Panc1 (cell line): ENCODE measurements at regions not wholly inside any gene's neighbourhood (a gene's known extent, or its start where the extent isn't known, plus 50 kb on each side); places are given as distances from the start of the nearest gene placed in this dataset.

Experiments used
- ATAC-seq: fragments of 200-7000 bp; cut with Tn5 transposase; 2 replicates; pipeline ENCODE4 v1.9.1; 2020; ENCODE audit warnings: mild to moderate bottlenecking, moderate library complexity
- BruUV-seq: library from RNA; stranded (reverse); fragments of 400-500 nt; replicated peaks from 2 replicates; lab custom pipeline; 2021; lab: Mats Ljungman, UMichigan
- CTCF ChIA-PET: fragments of 300-600 bp; sonication (Branson Sonifier 250); formaldehyde crosslinking; loops from one replicate; lab custom pipeline; 2022; ENCODE audit warnings: antibody characterized with exemption; lab: Charles Lee
- POLR2A ChIA-PET: fragments of 300-600 bp; sonication (Branson Sonifier 250); formaldehyde crosslinking; loops from one replicate; lab custom pipeline; 2022; ENCODE audit warnings: antibody characterized with exemption; lab: Charles Lee
- DNase-seq: peaks from one replicate; pipeline ENCODE4 v3.0.0-alpha.2; 2010; ENCODE audit warnings: low read depth, low spot score
- H3K27ac ChIP-seq: 2 replicates; pipeline ENCODE4 v1.5.1; 2011; ENCODE audit warnings: mild to moderate bottlenecking, low read length, inconsistent platforms
- H3K27me3 ChIP-seq: fragments of 200-500 bp; sonication (Bioruptor generic); 2 replicates; pipeline ENCODE4 v1.6.0; 2014; ENCODE audit warnings: low read length, inconsistent platforms; ENCODE audit not compliant: control insufficient read depth, insufficient read depth
- H3K36me3 ChIP-seq: fragments of 200-500 bp; sonication (Bioruptor generic); 2 replicates; pipeline ENCODE4 v1.5.1; 2014; ENCODE audit warnings: inconsistent platforms, mild to moderate bottlenecking, low read length, moderate library complexity; ENCODE audit not compliant: control insufficient read depth, insufficient read depth
- H3K4me1 ChIP-seq: 2 replicates; pipeline ENCODE4 v1.5.1; 2011; ENCODE audit warnings: inconsistent platforms, mild to moderate bottlenecking, low read length, moderate library complexity; ENCODE audit not compliant: control insufficient read depth, insufficient read depth
- H3K4me3 ChIP-seq, 2 experiments: 2 replicates each; pipeline ENCODE4 v1.5.1; 2011 to 2012; ENCODE audit warnings: low read depth in 2 of 2, low read length in 2 of 2, mild to moderate bottlenecking in 2 of 2, inconsistent platforms in 1 of 2, moderate library complexity in 1 of 2
- H3K9me3 ChIP-seq: fragments of 200-500 bp; sonication (Bioruptor generic); 2 replicates; pipeline ENCODE4 v1.5.1; 2014; ENCODE audit warnings: low read depth, mild to moderate bottlenecking, inconsistent platforms, low read length, moderate library complexity; ENCODE audit not compliant: control insufficient read depth, insufficient read depth
- CTCF ChIP-seq: fragments of 450-650 bp; IDR thresholded peaks from 2 replicates; pipeline ENCODE4 v1.5.1; 2017; ENCODE audit warnings: mild to moderate bottlenecking
- POLR2AphosphoS5 ChIP-seq: IDR thresholded peaks from 2 replicates; pipeline ENCODE4 v1.6.1; 2012; ENCODE audit warnings: mild to moderate bottlenecking, low read depth, low read length, moderate library complexity
- REST ChIP-seq, 2 experiments: IDR thresholded peaks; 2 replicates each; pipeline ENCODE4 v1.6.1; 2011 to 2012; ENCODE audit warnings: low read depth in 2 of 2, control low read depth in 1 of 2, low read length in 1 of 2, mild to moderate bottlenecking in 1 of 2, moderate library complexity in 1 of 2; ENCODE audit not compliant: insufficient read depth in 1 of 2
- SIN3A ChIP-seq: IDR thresholded peaks from 2 replicates; pipeline ENCODE4 v1.6.1; 2012; ENCODE audit warnings: low read depth, mild to moderate bottlenecking, low read length, moderate library complexity, borderline replicate concordance; ENCODE audit not compliant: insufficient read depth
- TCF7L2 ChIP-seq: IDR thresholded peaks from 2 replicates; pipeline ENCODE4 v1.6.1; 2011; ENCODE audit warnings: mild to moderate bottlenecking, low read depth, low read length, inconsistent platforms
- in situ Hi-C: cut with HindIII; loops from 2 replicates; pipeline ENCODE4 v1.10.0; 2016; ENCODE audit warnings: low sequenced_read_pairs, low pct_unique_long_range_greater_than_20kb
- intact Hi-C: fragments of 100-400 bp; cut with micrococcal nuclease; formaldehyde crosslinking; loops from one replicate; pipeline ENCODE4 v1.10.0; 2022; ENCODE audit not compliant: unreplicated experiment

- BruUV-seq, result no TSS peak
- CTCF ChIA-PET, result no interaction called here
- Histone ChIP-seq H3K4me3 (no peak overlapping the region), H3K36me3 (no peaks in the 10 kb centered on the region), H3K9me3 (no peaks in the 10 kb centered on the region), H3K27me3 (no peaks in the 10 kb centered on the region), H3K27ac (no peak overlapping the region), H3K4me1 (no peaks in the 10 kb centered on the region)
- DNase-seq, result no peak
- TF ChIP-seq CTCF (no peak), TCF7L2 (no peak), POLR2AphosphoS5 (no peak), REST (IDR thresholded peaks at IDR 0.05; ENCODE audit: insufficient read depth in 1 of 2, low read depth in 2 of 2, low read length in 1 of 2) (no peak), SIN3A (no peak)
- POLR2A ChIA-PET, result no interaction called here
- in situ Hi-C loops, result no loop called here
- intact Hi-C loops, result no loop called here
- ATAC-seq, result no peak
These were observed 113.4 kb upstream of the TAS2R1 start for GRCh38 chr5:9743507-9743906.

GRCh38 chr5:9742848-9743247, 112.7 kb upstream of the TAS2R1 start:
- H3K4me1 ChIP-seq, result no peaks in the 10 kb centered on the region
- TF ChIP-seq CTCF, result no peak
- H3K9me3 ChIP-seq, result no peaks in the 10 kb centered on the region
- no peak overlapping the region for H3K27ac ChIP-seq
- intact Hi-C loops, result no loop called here
- ChIA-PET CTCF (no interaction called here), POLR2A (no interaction called here)
- no peak overlapping the region for H3K4me3 ChIP-seq
- ATAC-seq (no peak), DNase-seq (no peak)
- H3K27me3 ChIP-seq, result no peaks in the 10 kb centered on the region
- BruUV-seq, result no TSS peak
- no peaks in the 10 kb centered on the region for H3K36me3 ChIP-seq
- in situ Hi-C loops, result no loop called here

GRCh38 chr5:9739135-9739534, 109.0 kb upstream of the TAS2R1 start:
- no peak overlapping the region for H3K27ac ChIP-seq
- in situ Hi-C loops (no loop called here), intact Hi-C loops (no loop called here)
- no peaks in the 10 kb centered on the region for H3K9me3 ChIP-seq
- BruUV-seq, result no TSS peak
- no peaks in the 10 kb centered on the region for H3K36me3 ChIP-seq
- DNase-seq (no peak), ATAC-seq (no peak)
- H3K4me3 ChIP-seq, result no peak overlapping the region
- ChIA-PET CTCF (no interaction called here), POLR2A (no interaction called here)
- no peaks in the 10 kb centered on the region for H3K4me1 ChIP-seq
- TF ChIP-seq REST (IDR thresholded peaks at IDR 0.05; ENCODE audit: insufficient read depth in 1 of 2, low read depth in 2 of 2, low read length in 1 of 2), result no peak
- TF ChIP-seq TCF7L2, result no peak
- TF ChIP-seq CTCF, result no peak
- TF ChIP-seq SIN3A, result no peak
- no peak for TF ChIP-seq POLR2AphosphoS5
- H3K27me3 ChIP-seq, result no peaks in the 10 kb centered on the region
